WERI-Rb-1 (cell line): ENCODE measurements at regions not wholly inside any gene's neighbourhood (a gene's known extent, or its start where the extent isn't known, plus 50 kb on each side); places are given as distances from the start of the nearest gene placed in this dataset.

Experiments
- DNase-seq: peaks from one replicate; pipeline ENCODE4 v3.0.0-alpha.2; 2020
- H3K27ac ChIP-seq: fragments of 250-450 bp; sonication (Bioruptor Pico); 2 replicates; pipeline ENCODE4 v1.5.1; 2020; ENCODE audit warnings: mild to moderate bottlenecking, moderate library complexity
- H3K27me3 ChIP-seq: fragments of 250-450 bp; sonication (Bioruptor Pico); 2 replicates; pipeline ENCODE4 v1.5.1; 2021; ENCODE audit warnings: mild to moderate bottlenecking, low read depth, moderate library complexity; ENCODE audit not compliant: insufficient read depth, severe bottlenecking
- H3K36me3 ChIP-seq: fragments of 250-450 bp; sonication (Bioruptor Pico); 2 replicates; pipeline ENCODE4 v1.5.1; 2020; ENCODE audit warnings: mild to moderate bottlenecking, moderate library complexity
- H3K4me3 ChIP-seq: 2 replicates; pipeline ENCODE4 v1.5.1; 2011; ENCODE audit warnings: low read depth, mild to moderate bottlenecking, control low read depth, low read length
- H3K9me3 ChIP-seq: fragments of 250-450 bp; sonication (Bioruptor Pico); 2 replicates; pipeline ENCODE4 v1.5.1; 2021; ENCODE audit warnings: mild to moderate bottlenecking, moderate library complexity; ENCODE audit not compliant: severe bottlenecking
- CTCF ChIP-seq: IDR thresholded peaks from 2 replicates; pipeline ENCODE4 v1.5.1; 2011; ENCODE audit warnings: low read depth, mild to moderate bottlenecking, control low read depth, inconsistent platforms, low read length

DNA sequence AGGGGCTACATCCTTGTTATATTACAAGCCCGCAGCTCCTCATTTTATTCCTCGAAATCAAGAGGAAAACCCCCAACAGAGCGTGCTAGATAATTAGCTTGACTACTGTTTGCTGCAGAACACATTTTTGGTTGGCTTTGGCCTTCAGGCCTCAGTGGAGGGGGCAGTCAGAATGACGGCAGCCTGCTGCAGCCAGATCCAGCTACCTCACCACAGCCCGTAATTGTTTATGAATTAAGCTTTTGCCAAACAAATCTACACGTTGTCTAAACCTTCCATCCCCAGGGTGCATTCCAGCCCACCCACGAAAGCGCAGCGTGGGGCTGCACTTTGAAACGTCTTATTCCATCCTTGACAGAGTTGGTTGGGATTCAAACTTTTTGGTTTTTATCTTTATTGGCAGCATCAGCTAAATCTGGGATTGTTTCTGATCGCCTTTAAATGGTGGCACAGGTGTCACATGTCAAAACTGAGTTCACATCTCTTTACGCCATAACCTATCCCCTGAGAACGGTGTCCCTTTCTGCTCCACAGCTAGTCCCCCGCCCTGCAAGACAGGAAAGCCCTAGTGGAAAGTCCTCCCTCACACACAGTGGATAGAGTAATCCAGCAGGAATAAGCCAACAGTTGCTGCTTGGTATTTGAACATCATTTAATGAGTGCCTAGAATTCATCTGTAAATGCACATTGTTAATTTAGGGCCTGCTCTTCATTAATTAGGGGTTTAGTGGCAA, 195.5 kb downstream of the LMO4 start:
- no peak for DNase-seq
- Histone ChIP-seq H3K4me3 (no peak overlapping the region), H3K36me3 (no peaks in the 10 kb centered on the region), H3K27ac (no peak overlapping the region), H3K27me3 (no peaks in the 10 kb centered on the region), H3K9me3 (no peaks in the 10 kb centered on the region)
- no peak for TF ChIP-seq CTCF

DNA sequence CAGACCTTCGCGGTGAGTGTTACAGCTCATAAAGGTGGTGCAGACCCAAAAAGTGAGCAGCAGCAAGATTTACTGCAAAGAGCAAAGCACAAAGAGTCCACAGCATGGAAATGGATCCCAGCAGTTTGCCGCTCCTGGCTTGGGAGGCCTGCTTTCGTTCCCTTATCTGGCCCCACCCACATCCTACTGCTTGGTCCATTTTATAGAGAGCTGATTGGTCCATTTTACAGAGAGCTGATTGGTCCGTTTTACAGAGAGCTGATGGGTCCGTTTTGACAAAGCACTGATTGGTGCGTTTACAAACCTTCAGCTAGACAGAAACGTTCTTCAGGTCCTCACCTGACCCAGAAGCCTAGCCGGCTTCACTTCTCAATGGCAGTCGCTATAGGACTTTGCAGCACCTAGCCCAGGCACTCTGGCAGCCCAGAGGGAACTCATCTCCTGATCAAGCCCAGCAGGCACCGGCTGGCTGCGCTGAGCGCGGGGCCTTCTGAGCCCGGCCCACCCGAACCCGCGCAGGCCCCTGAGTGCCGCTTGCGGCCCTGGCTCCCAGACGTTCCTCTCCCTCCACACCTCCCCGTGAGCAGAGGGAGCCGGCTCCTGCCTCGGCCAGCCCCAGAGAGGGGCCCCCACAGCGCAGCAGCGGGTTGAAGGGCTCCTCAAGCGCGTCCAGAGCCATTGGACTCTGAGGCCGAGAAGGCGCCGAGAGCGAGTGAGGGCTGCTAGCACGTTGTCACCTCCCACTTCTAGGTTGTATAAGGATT, 200.3 kb downstream of the LMO4 start:
- Histone ChIP-seq H3K9me3 (no peaks in the 10 kb centered on the region), H3K27me3 (no peaks in the 10 kb centered on the region), H3K4me3 (no peak overlapping the region), H3K27ac (no peak overlapping the region), H3K36me3 (no peaks in the 10 kb centered on the region)
- no peak for DNase-seq
- no peak for TF ChIP-seq CTCF

GRCh38 chr1:87530042-87530807, 201.5 kb downstream of the LMO4 start:
- Histone ChIP-seq H3K4me3 (no peak overlapping the region), H3K27me3 (no peaks in the 10 kb centered on the region), H3K9me3 (no peaks in the 10 kb centered on the region), H3K36me3 (no peaks in the 10 kb centered on the region), H3K27ac (no peak overlapping the region)
- TF ChIP-seq CTCF: no peak
- no peak for DNase-seq

DNA sequence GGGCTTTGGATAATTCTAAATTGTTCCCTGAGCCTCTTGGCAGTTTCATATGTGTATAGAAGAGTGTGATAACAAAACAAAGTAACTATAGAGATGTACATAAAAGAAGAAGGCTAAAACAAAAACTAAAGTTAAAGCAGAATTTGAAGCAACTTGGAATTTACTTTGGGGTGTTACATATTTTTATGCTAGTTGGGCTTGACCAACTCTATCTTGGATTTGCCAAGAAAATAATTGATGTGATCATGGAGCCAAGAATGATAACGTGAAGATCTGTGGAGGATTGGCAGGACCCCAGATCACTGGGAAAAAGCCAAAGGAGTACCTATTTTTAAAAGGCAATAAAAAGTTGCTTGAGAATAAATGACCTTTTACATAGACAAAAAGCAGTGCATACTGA, 206.9 kb downstream of the LMO4 start:
- Histone ChIP-seq H3K9me3 (no peaks in the 10 kb centered on the region), H3K27me3 (no peaks in the 10 kb centered on the region), H3K4me3 (no peak overlapping the region), H3K27ac (no peak overlapping the region), H3K36me3 (no peaks in the 10 kb centered on the region)
- TF ChIP-seq CTCF: no peak
- DNase-seq: no peak

DNA sequence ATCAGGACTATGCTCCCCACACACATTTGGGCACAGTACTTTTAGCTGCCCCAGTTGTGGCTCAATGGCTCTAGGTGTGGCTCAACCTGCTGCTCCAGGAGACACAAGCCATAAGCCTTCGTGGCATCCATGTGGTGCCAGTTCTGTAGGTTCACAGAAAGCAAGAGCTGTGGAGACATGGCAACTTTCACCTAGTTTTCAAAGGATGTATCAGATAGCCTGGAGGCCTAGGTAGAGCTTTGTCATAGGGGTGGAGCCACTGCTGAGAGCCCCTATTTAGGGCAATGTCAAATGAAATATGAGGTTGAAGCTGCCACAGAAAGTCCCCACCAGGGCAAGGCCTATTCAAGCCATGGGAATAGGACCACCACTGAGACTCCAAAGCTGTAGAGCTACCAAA, 210.5 kb downstream of the LMO4 start:
- H3K27ac ChIP-seq: no peak overlapping the region
- H3K27me3 ChIP-seq: no peaks in the 10 kb centered on the region
- H3K9me3 ChIP-seq: peaks cover 8% of the 10 kb centered on the region
- TF ChIP-seq CTCF: no peak
- DNase-seq: no peak
- H3K4me3 ChIP-seq: no peak overlapping the region
- no peaks in the 10 kb centered on the region for H3K36me3 ChIP-seq
